HEK293 (cell line): ENCODE measurements at regions not wholly inside any gene's neighbourhood (a gene's known extent, or its start where the extent isn't known, plus 50 kb on each side); places are given as distances from the start of the nearest gene placed in this dataset.

Experiments
- CTCF ChIA-PET: fragments of 350-600 bp; formaldehyde crosslinking; extraction: SDS; loops from one replicate; lab custom pipeline; 2021; ENCODE audit warnings: antibody characterized with exemption; lab: Yijun Ruan, JAX
- POLR2A ChIA-PET: fragments of 300-600 bp; formaldehyde crosslinking; extraction: SDS; loops from one replicate; lab custom pipeline; 2020; ENCODE audit warnings: antibody characterized with exemption, inconsistent platforms; lab: Yijun Ruan, JAX
- H3K27ac ChIP-seq: fragments of 200-500 bp; sonication (Bioruptor generic); 2 replicates; pipeline ENCODE4 v1.5.1; 2014; ENCODE audit warnings: low read depth, low read length, control low read depth, inconsistent platforms; ENCODE audit errors: extremely low read depth
- H3K36me3 ChIP-seq, 2 experiments: fragments of 200-500 bp in 1 of 2; sonication (Bioruptor generic) in 1 of 2; 1 replicate in 1 of 2; 2 replicates in 1 of 2; pipeline ENCODE4 v1.5.1; 2014 to 2017; ENCODE audit warnings: inconsistent platforms in 2 of 2, low read length in 2 of 2; ENCODE audit not compliant: control insufficient read depth in 2 of 2, insufficient read depth in 1 of 2
- H3K4me1 ChIP-seq: fragments of 200-500 bp; sonication (Bioruptor generic); 2 replicates; pipeline ENCODE4 v1.5.1; 2014; ENCODE audit warnings: mild to moderate bottlenecking, low read length, inconsistent platforms; ENCODE audit not compliant: control insufficient read depth, insufficient read depth
- H3K4me3 ChIP-seq: 2 replicates; pipeline ENCODE4 v1.5.1; 2011; ENCODE audit warnings: low read depth, mild to moderate bottlenecking, control low read depth, low read length, moderate library complexity
- H3K9me3 ChIP-seq: fragments of 200-500 bp; sonication (Bioruptor generic); 2 replicates; pipeline ENCODE4 v1.5.1; 2014; ENCODE audit warnings: low read depth, low read length, inconsistent platforms; ENCODE audit not compliant: control insufficient read depth, insufficient read depth
- GLIS2 ChIP-seq: fragments of 450-650 bp; formaldehyde crosslinking; IDR thresholded peaks from 2 replicates; pipeline ENCODE4 v1.5.1; 2016; ENCODE audit warnings: missing biosample characterization, missing genetic modification characterization
- PRDM6 ChIP-seq: fragments of 450-650 bp; formaldehyde crosslinking; IDR thresholded peaks from 2 replicates; pipeline ENCODE4 v1.5.1; 2017; ENCODE audit warnings: missing biosample characterization, missing genetic modification characterization
- SP2 ChIP-seq: fragments of 450-650 bp; formaldehyde crosslinking; IDR thresholded peaks from 2 replicates; pipeline ENCODE4 v1.5.1; 2016; ENCODE audit warnings: missing biosample characterization, missing genetic modification characterization
- YY1 ChIP-seq: fragments of 450-650 bp; formaldehyde crosslinking; IDR thresholded peaks from 2 replicates; pipeline ENCODE4 v1.5.1; 2018; ENCODE audit warnings: missing biosample characterization, missing genetic modification characterization
- ZBTB11 ChIP-seq: fragments of 450-650 bp; formaldehyde crosslinking; conservative IDR thresholded peaks from 2 replicates; pipeline ENCODE4 v1.5.1; 2016; ENCODE audit warnings: low read depth, missing biosample characterization, missing genetic modification characterization
- ZBTB7A ChIP-seq: fragments of 450-650 bp; formaldehyde crosslinking; IDR thresholded peaks from 2 replicates; pipeline ENCODE4 v1.5.1; 2016; ENCODE audit warnings: low read depth, missing biosample characterization, missing genetic modification characterization
- ZNF155 ChIP-seq: fragments of 450-650 bp; formaldehyde crosslinking; IDR thresholded peaks from 2 replicates; pipeline ENCODE4 v1.5.1; 2016; ENCODE audit warnings: missing biosample characterization, missing genetic modification characterization
- ZNF184 ChIP-seq: fragments of 450-650 bp; IDR thresholded peaks from 2 replicates; pipeline ENCODE4 v1.5.1; 2018; ENCODE audit warnings: missing biosample characterization, mild to moderate bottlenecking, missing genetic modification characterization
- ZNF202 ChIP-seq: fragments of 450-650 bp; formaldehyde crosslinking; IDR thresholded peaks from 2 replicates; pipeline ENCODE4 v1.5.1; 2016; ENCODE audit warnings: missing biosample characterization, missing genetic modification characterization, borderline replicate concordance
- ZNF302 ChIP-seq: fragments of 450-650 bp; formaldehyde crosslinking; IDR thresholded peaks from 2 replicates; pipeline ENCODE4 v1.5.1; 2016; ENCODE audit warnings: missing biosample characterization, missing genetic modification characterization, low read depth
- ZNF354C ChIP-seq: fragments of 450-650 bp; formaldehyde crosslinking; IDR thresholded peaks from 2 replicates; pipeline ENCODE4 v1.5.1; 2016; ENCODE audit warnings: missing biosample characterization, missing genetic modification characterization, low read depth, borderline replicate concordance
- ZNF449 ChIP-seq: fragments of 450-650 bp; formaldehyde crosslinking; IDR thresholded peaks from 2 replicates; pipeline ENCODE4 v1.5.1; 2017; ENCODE audit warnings: missing biosample characterization, mild to moderate bottlenecking, missing genetic modification characterization, moderate library complexity
- ZNF473 ChIP-seq: fragments of 450-650 bp; formaldehyde crosslinking; IDR thresholded peaks from 2 replicates; pipeline ENCODE4 v1.5.1; 2017; ENCODE audit warnings: missing biosample characterization, missing genetic modification characterization
- ZNF549 ChIP-seq: fragments of 450-650 bp; IDR thresholded peaks from 2 replicates; pipeline ENCODE4 v1.5.1; 2018; ENCODE audit warnings: missing biosample characterization, missing genetic modification characterization, mild to moderate bottlenecking, inconsistent platforms, moderate library complexity
- ZNF600 ChIP-seq: fragments of 450-650 bp; formaldehyde crosslinking; IDR thresholded peaks from 2 replicates; pipeline ENCODE4 v1.5.1; 2016; ENCODE audit warnings: missing biosample characterization, missing genetic modification characterization
- ZNF654 ChIP-seq: fragments of 450-650 bp; formaldehyde crosslinking; IDR thresholded peaks from 2 replicates; pipeline ENCODE4 v1.5.1; 2016; ENCODE audit warnings: low read depth, missing biosample characterization, missing genetic modification characterization
- ZNF658 ChIP-seq: fragments of 450-650 bp; formaldehyde crosslinking; IDR thresholded peaks from 2 replicates; pipeline ENCODE4; 2016; ENCODE audit warnings: missing biosample characterization, missing genetic modification characterization
- ZNF704 ChIP-seq: fragments of 450-650 bp; formaldehyde crosslinking; IDR thresholded peaks from 2 replicates; pipeline ENCODE4 v1.5.1; 2016; ENCODE audit warnings: missing biosample characterization, missing genetic modification characterization
- ZNF843 ChIP-seq: fragments of 450-650 bp; formaldehyde crosslinking; IDR thresholded peaks from 2 replicates; pipeline ENCODE4 v1.5.1; 2016; ENCODE audit warnings: missing biosample characterization, missing genetic modification characterization
- ZSCAN4 ChIP-seq: fragments of 450-650 bp; formaldehyde crosslinking; IDR thresholded peaks from 2 replicates; pipeline ENCODE4 v1.5.1; 2017; ENCODE audit warnings: missing biosample characterization, missing genetic modification characterization

GRCh38 chr12:90071996-90072395 is 363.4 kb upstream of the ATP2B1 start (continued):
- TF ChIP-seq ZNF600 (tag by site-specific recombination) (no peak), ZSCAN4 (tag by site-specific recombination) (no peak), SP2 (tag by site-specific recombination) (no peak), ZNF843 (no peak), ZNF658 (tag by site-specific recombination) (no peak)

- peak; percentile 68 for TF ChIP-seq ZNF549 (tag by site-specific recombination)
- no peak for TF ChIP-seq ZNF202 (tag by site-specific recombination)
- no peak for TF ChIP-seq ZNF184 (tag by site-specific recombination)
- Histone ChIP-seq H3K4me1 (peaks cover 4% of the 10 kb centered on the region; the same call in 1 of the 2 replicates), H3K36me3 (no peaks in the 10 kb centered on the region), H3K9me3 (no peaks in the 10 kb centered on the region), H3K4me3 (no peak overlapping the region), H3K27ac (no peak overlapping the region)
- ChIA-PET CTCF (no interaction called here), POLR2A (no interaction called here)
Observed at GRCh38 chr12:90069711-90070110, 361.1 kb upstream of the ATP2B1 start.

GRCh38 chr12:90067791-90068190 is 359.2 kb upstream of the ATP2B1 start:
- no peak for TF ChIP-seq ZNF449 (tag by site-specific recombination)
- no peak for TF ChIP-seq ZNF704 (tag by site-specific recombination)
- TF ChIP-seq ZNF155 (tag by site-specific recombination): no peak
- TF ChIP-seq ZNF354C (tag by site-specific recombination): no peak
- TF ChIP-seq YY1 (tag by site-specific recombination): no peak
- TF ChIP-seq ZBTB7A: no peak
- peaks cover 4% of the 10 kb centered on the region; the same call in 1 of the 2 replicates for H3K4me1 ChIP-seq
- H3K4me3 ChIP-seq: no peak overlapping the region
- no peak overlapping the region for H3K27ac ChIP-seq
- no peaks in the 10 kb centered on the region for H3K36me3 ChIP-seq
- ChIA-PET POLR2A (no interaction called here), CTCF (no interaction called here)
- no peaks in the 10 kb centered on the region for H3K9me3 ChIP-seq

- no peak overlapping the region for H3K4me3 ChIP-seq
- H3K27ac ChIP-seq: no peak overlapping the region; the same call in 1 of the 2 replicates
- POLR2A ChIA-PET: no interaction called here
- CTCF ChIA-PET: no interaction called here
- H3K36me3 ChIP-seq: no peaks in the 10 kb centered on the region
- H3K9me3 ChIP-seq: no peaks in the 10 kb centered on the region
- H3K4me1 ChIP-seq: peaks cover 4% of the 10 kb centered on the region; the same call in 1 of the 2 replicates
- TF ChIP-seq GLIS2 (tag by site-specific recombination) (no peak), ZNF654 (tag by site-specific recombination) (0 out of 2 replicates have a peak, but pooled peaks have one; percentile 14), ZBTB11 (tag by site-specific recombination) (no peak), ZNF473 (tag by site-specific recombination) (no peak), ZNF302 (tag by site-specific recombination) (no peak), PRDM6 (tag by site-specific recombination) (peak; percentile 86)
Observed at GRCh38 chr12:90064852-90065801, 356.5 kb upstream of the ATP2B1 start.
